ENCODE measurements at regions not wholly inside any gene's neighbourhood (a gene's known extent, or its start where the extent isn't known, plus 50 kb on each side); places are given as distances from the start of the nearest gene placed in this dataset.
A peak's percentile ranks its signal among the peaks of the same experiment; 100 is the strongest.

DNA sequence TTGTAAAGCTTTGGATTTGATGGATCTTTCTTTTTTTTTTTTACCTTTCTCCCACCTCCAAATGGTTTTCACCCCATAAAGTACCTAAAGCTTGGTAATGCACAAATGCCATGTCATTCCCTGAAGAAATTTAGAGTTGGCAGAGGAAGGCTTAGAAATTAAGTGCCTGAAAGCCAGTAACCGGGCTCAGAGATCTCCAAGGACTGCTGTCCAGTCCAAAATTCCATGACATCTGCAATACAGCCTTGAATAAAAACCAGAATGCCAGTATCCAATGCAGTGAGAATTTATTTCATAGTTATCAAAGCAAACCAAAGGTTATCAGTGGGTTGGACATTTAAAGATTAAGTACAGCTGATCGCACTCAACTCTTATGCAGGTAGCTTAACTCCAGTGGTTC lies 209.9 kb upstream of the RBBP8 start:
- Mint-ChIP-seq H3K9me3 (no peaks in the 10 kb centered on the region), H3K4me3 (no peak overlapping the region), H3K4me1 (peaks cover 21% of the 10 kb centered on the region), H3K27me3 (ENCODE audit: low read depth) (no peaks in the 10 kb centered on the region), H3K27ac (peak overlapping the region; percentile 85), H3K36me3 (peaks cover 2% of the 10 kb centered on the region)
- no peak for DNase-seq (ENCODE audit: low spot score in 2 of 2, unreplicated experiment in 2 of 2)
- TF ChIP-seq CTCF (IDR thresholded peaks at IDR 0.05; ENCODE audit: unreplicated experiment) = no peak

GRCh38 chr18:22723773-22724172 lies 209.4 kb upstream of the RBBP8 start:
- Mint-ChIP-seq H3K27me3 (ENCODE audit: low read depth) (no peaks in the 10 kb centered on the region), H3K36me3 (peaks cover 2% of the 10 kb centered on the region), H3K4me3 (no peak overlapping the region), H3K4me1 (peaks cover 26% of the 10 kb centered on the region), H3K9me3 (no peaks in the 10 kb centered on the region), H3K27ac (peak overlapping the region; percentile 85)
- TF ChIP-seq CTCF (IDR thresholded peaks at IDR 0.05; ENCODE audit: unreplicated experiment) = no peak
- DNase-seq (ENCODE audit: low spot score in 2 of 2, unreplicated experiment in 2 of 2) = no peak

- Mint-ChIP-seq H3K4me1 (peaks cover 27% of the 10 kb centered on the region), H3K36me3 (no peaks in the 10 kb centered on the region), H3K27ac (no peak overlapping the region), H3K27me3 (ENCODE audit: low read depth) (peaks cover 4% of the 10 kb centered on the region), H3K9me3 (no peaks in the 10 kb centered on the region), H3K4me3 (no peak overlapping the region)
- no peak for TF ChIP-seq CTCF (IDR thresholded peaks at IDR 0.05; ENCODE audit: unreplicated experiment)
- DNase-seq (ENCODE audit: low spot score in 2 of 2, unreplicated experiment in 2 of 2) = no peak
These were observed 206.7 kb upstream of the RBBP8 start for GRCh38 chr18:22726469-22726868.

DNA sequence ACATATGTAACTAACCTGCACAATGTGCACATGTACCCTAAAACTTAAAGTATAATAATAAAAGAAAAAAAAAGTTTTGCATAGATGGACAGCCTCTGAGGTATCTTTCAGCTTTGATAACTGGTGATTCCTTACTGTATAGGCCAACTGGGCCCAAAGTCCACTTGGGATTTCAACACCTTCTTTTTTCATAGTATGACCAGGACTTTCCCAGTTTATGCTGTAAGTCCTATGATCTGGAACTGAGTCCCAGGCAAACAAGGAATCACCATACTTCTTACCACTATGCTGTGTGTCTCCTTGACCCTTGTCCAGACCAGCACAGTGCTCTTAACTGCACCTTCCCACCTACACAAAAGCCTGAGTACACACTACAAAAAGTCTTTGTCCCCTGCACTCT lies 205.1 kb upstream of the RBBP8 start:
- peaks cover 24% of the 10 kb centered on the region for H3K4me1 Mint-ChIP-seq
- no peak for TF ChIP-seq CTCF (IDR thresholded peaks at IDR 0.05; ENCODE audit: unreplicated experiment)
- DNase-seq (ENCODE audit: low spot score in 2 of 2, unreplicated experiment in 2 of 2) = no peak
- peaks cover 6% of the 10 kb centered on the region for H3K27me3 Mint-ChIP-seq (ENCODE audit: low read depth)
- H3K4me3 Mint-ChIP-seq = no peak overlapping the region
- peaks cover under 1% of the 10 kb centered on the region for H3K9me3 Mint-ChIP-seq
- no peak overlapping the region for H3K27ac Mint-ChIP-seq
- no peaks in the 10 kb centered on the region for H3K36me3 Mint-ChIP-seq

GRCh38 chr18:22728481-22729105 lies 204.5 kb upstream of the RBBP8 start:
- Mint-ChIP-seq H3K36me3 (no peaks in the 10 kb centered on the region), H3K4me1 (peaks cover 18% of the 10 kb centered on the region), H3K27me3 (ENCODE audit: low read depth) (peaks cover 6% of the 10 kb centered on the region), H3K9me3 (peaks cover 4% of the 10 kb centered on the region), H3K4me3 (no peak overlapping the region), H3K27ac (no peak overlapping the region)
- TF ChIP-seq CTCF (IDR thresholded peaks at IDR 0.05; ENCODE audit: unreplicated experiment) = no peak
- no peak for DNase-seq (ENCODE audit: low spot score in 2 of 2, unreplicated experiment in 2 of 2)

- no peak for TF ChIP-seq CTCF (IDR thresholded peaks at IDR 0.05; ENCODE audit: unreplicated experiment)
- Mint-ChIP-seq H3K4me3 (no peak overlapping the region), H3K9me3 (peaks cover 8% of the 10 kb centered on the region), H3K36me3 (no peaks in the 10 kb centered on the region), H3K4me1 (peaks cover 7% of the 10 kb centered on the region), H3K27me3 (ENCODE audit: low read depth) (peaks cover 6% of the 10 kb centered on the region), H3K27ac (no peak overlapping the region)
- no peak for DNase-seq (ENCODE audit: low spot score in 2 of 2, unreplicated experiment in 2 of 2)
These were observed 201.7 kb upstream of the RBBP8 start for GRCh38 chr18:22731398-22731797.
